ENCODE measurements at regions not wholly inside any gene's neighbourhood (a gene's known extent, or its start where the extent isn't known, plus 50 kb on each side); places are given as distances from the start of the nearest gene placed in this dataset.

DNA sequence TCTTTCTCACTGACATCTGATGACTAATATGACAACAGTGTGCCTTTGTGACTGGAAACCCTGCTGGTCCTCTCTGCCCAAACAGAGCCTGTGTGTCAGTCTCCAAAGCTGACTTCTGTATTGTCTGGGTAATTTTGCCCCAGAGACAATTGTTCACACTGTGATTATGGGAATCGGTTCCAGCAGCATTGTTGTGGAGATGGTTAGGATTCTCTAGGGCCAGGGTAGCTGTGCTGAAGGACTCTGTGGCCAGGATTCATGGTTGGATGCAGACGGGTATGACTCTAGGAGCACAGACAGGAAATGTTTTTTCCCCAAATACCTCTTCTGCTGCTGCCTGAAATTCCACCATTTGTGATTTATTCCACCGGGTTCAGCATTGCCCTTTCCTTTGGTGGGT is 57.5 kb upstream of the ITGA11 start:
- no peak for TF ChIP-seq ZNF274 (IDR thresholded peaks at IDR 0.05; ENCODE audit: low read depth, low read length)
- no peak for TF ChIP-seq YY1 (IDR thresholded peaks at IDR 0.05; ENCODE audit: insufficient read depth, insufficient read length)

Measured in NT2/D1 (cell line).